ENCODE measurements at regions not wholly inside any gene's neighbourhood (a gene's known extent, or its start where the extent isn't known, plus 50 kb on each side); places are given as distances from the start of the nearest gene placed in this dataset.

DNA sequence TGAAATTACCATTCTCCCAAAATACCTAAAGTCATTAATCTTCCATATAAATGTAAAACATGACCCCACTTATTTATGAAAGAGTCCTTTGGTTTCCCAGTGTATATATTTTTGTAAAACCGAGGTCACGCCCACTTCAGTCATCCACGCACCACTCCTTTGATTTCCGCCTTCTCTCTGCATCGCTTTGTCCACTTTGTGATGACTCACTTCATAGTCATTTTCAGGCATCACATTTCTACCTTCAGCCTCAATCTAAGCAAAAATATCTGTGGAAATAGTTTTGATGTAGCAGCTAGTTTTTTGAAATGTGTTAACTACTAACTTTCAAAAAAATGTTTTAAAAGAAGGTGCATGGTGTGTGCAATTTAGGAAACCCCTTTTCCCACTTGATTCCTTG lies 793.5 kb upstream of the SOX11 start:
- TF ChIP-seq CTCF (conservative IDR thresholded peaks at IDR 0.05) (no peak), ZFX (IDR thresholded peaks at IDR 0.05) (no peak)

Data from C4-2B (cell line).